WTC11 (cell line): ENCODE measurements at regions not wholly inside any gene's neighbourhood (a gene's known extent, or its start where the extent isn't known, plus 50 kb on each side); places are given as distances from the start of the nearest gene placed in this dataset.

Experiments
- ATAC-seq: fragments of 200-7000 bp; cut with Tn5 transposase; 2 replicates; pipeline ENCODE4 v1.10.0; 2021; ENCODE audit warnings: mild to moderate bottlenecking, moderate library complexity
- CTCF ChIA-PET: fragments of 300-600 bp; sonication (Branson Sonifier 250); formaldehyde crosslinking; loops from one replicate; lab custom pipeline; 2021; ENCODE audit warnings: antibody characterized with exemption; lab: Charles Lee
- POLR2A ChIA-PET: fragments of 350-600 bp; sonication (Branson Sonifier 250); formaldehyde crosslinking; loops from one replicate; lab custom pipeline; 2021; ENCODE audit warnings: antibody characterized with exemption; lab: Charles Lee
- DNase-seq: peaks from one replicate; pipeline ENCODE4 v3.0.0; 2021; ENCODE audit warnings: low spot score
- H3K27ac Mint-ChIP-seq: 2 replicates; pipeline ENCODE4 v1.8.0; 2021; ENCODE audit warnings: mixed read lengths
- H3K27me3 Mint-ChIP-seq: 2 replicates; pipeline ENCODE4 v1.8.0; 2021; ENCODE audit warnings: low read depth, mild to moderate bottlenecking, moderate library complexity, mixed read lengths
- H3K36me3 Mint-ChIP-seq: 2 replicates; pipeline ENCODE4 v1.8.0; 2021; ENCODE audit warnings: mixed read lengths
- H3K4me1 Mint-ChIP-seq: 2 replicates; pipeline ENCODE4 v1.8.0; 2022; ENCODE audit warnings: mixed read lengths
- H3K4me3 Mint-ChIP-seq: 2 replicates; pipeline ENCODE4 v1.8.0; 2021; ENCODE audit warnings: mild to moderate bottlenecking, moderate library complexity, mixed read lengths
- H3K9me3 Mint-ChIP-seq: 2 replicates; pipeline ENCODE4 v1.8.0; 2021; ENCODE audit warnings: mixed read lengths
- AR ChIP-seq: fragments of 250-450 bp; sonication (Bioruptor Pico); IDR thresholded peaks from 2 replicates; pipeline ENCODE4 v1.9.0; 2021; ENCODE audit warnings: mild to moderate bottlenecking
- CREB1 ChIP-seq: sonication (generic); formaldehyde crosslinking; IDR thresholded peaks from 2 replicates; pipeline ENCODE4 v1.8.0; 2023; ENCODE audit warnings: mild to moderate bottlenecking, missing genetic modification reagents
- E2F1 ChIP-seq: sonication (generic); formaldehyde crosslinking; IDR thresholded peaks from 2 replicates; pipeline ENCODE4 v1.8.0; 2022; ENCODE audit warnings: mild to moderate bottlenecking, missing genetic modification reagents
- GTF2I ChIP-seq: fragments of 250-450 bp; sonication (Bioruptor Pico); conservative IDR thresholded peaks from 2 replicates; pipeline ENCODE4 v1.4.0; 2021; ENCODE audit warnings: mild to moderate bottlenecking
- JUN ChIP-seq: sonication (generic); formaldehyde crosslinking; IDR thresholded peaks from 2 replicates; pipeline ENCODE4 v1.8.0; 2023; ENCODE audit warnings: mild to moderate bottlenecking, missing genetic modification reagents
- MAX ChIP-seq: sonication (generic); formaldehyde crosslinking; IDR thresholded peaks from 2 replicates; pipeline ENCODE4 v1.8.0; 2022; ENCODE audit warnings: mild to moderate bottlenecking, missing genetic modification reagents
- NFE2L1 ChIP-seq: sonication (generic); formaldehyde crosslinking; IDR thresholded peaks from 2 replicates; pipeline ENCODE4 v1.8.1; 2023; ENCODE audit warnings: missing genetic modification reagents
- NR1H2 ChIP-seq: sonication (generic); formaldehyde crosslinking; IDR thresholded peaks from 2 replicates; pipeline ENCODE4 v1.9.0; 2021; ENCODE audit warnings: mild to moderate bottlenecking, moderate library complexity, missing genetic modification reagents
- RELA ChIP-seq: sonication (generic); formaldehyde crosslinking; IDR thresholded peaks from 2 replicates; pipeline ENCODE4 v1.8.1; 2022; ENCODE audit warnings: missing genetic modification reagents, mild to moderate bottlenecking, borderline replicate concordance
- SMAD3 ChIP-seq: sonication (generic); formaldehyde crosslinking; IDR thresholded peaks from 2 replicates; pipeline ENCODE4 v1.8.0; 2022; ENCODE audit warnings: missing genetic modification reagents, mild to moderate bottlenecking, borderline replicate concordance
- USF2 ChIP-seq: sonication (generic); formaldehyde crosslinking; IDR thresholded peaks from 2 replicates; pipeline ENCODE4 v1.8.1; 2023; ENCODE audit warnings: mild to moderate bottlenecking, missing genetic modification reagents, moderate library complexity
- ZNF416 ChIP-seq: fragments of 250-450 bp; sonication (Bioruptor Pico); IDR thresholded peaks from 2 replicates; pipeline ENCODE4 v1.9.0; 2021; ENCODE audit warnings: mild to moderate bottlenecking, inconsistent platforms
- ZNF671 ChIP-seq: fragments of 250-450 bp; sonication (Bioruptor Pico); IDR thresholded peaks from 2 replicates; pipeline ENCODE4 v1.8.0; 2021; ENCODE audit warnings: mild to moderate bottlenecking
- ZSCAN18 ChIP-seq: fragments of 250-450 bp; sonication (Bioruptor Pico); IDR thresholded peaks from 2 replicates; pipeline ENCODE4 v2.1.2; 2022; ENCODE audit warnings: mild to moderate bottlenecking, moderate library complexity
- TF ChIP-seq, protein P1 (sequence below): sonication (generic); formaldehyde crosslinking; conservative IDR thresholded peaks from 2 replicates; pipeline ENCODE4 v1.8.1; 2023; ENCODE audit warnings: mild to moderate bottlenecking, low read depth, missing genetic modification reagents, moderate library complexity
- TF ChIP-seq, protein P2 (sequence below): sonication (generic); formaldehyde crosslinking; IDR thresholded peaks from 2 replicates; pipeline ENCODE4 v1.8.1; 2022; ENCODE audit warnings: missing genetic modification reagents, borderline replicate concordance

DNA sequence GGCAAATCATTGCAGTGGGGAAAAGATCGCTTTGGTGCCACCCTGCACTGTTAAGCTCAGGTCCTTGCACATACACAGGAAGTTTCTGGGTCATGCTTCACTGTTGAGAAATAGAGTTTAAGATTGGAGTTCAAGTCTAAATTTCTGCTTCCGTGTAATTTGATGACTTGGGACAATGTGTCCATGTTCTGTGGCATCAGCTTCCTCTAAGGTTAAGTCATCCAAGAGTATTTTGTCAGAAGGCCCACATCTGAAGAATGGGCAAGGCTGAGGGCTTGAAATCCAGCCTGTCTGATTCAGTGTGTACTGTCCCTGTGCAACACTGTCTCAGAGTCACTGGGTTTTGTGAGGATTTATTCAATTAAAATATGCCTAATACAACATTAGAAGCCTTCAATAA lies 880.7 kb downstream of the SUCLG1 start (continued):
- TF ChIP-seq E2F1 (CRISPR knock-in tag) (no peak), CREB1 (CRISPR knock-in tag) (no peak), ZNF671 (CRISPR knock-in tag) (no peak), GTF2I (CRISPR knock-in tag) (no peak)

DNA sequence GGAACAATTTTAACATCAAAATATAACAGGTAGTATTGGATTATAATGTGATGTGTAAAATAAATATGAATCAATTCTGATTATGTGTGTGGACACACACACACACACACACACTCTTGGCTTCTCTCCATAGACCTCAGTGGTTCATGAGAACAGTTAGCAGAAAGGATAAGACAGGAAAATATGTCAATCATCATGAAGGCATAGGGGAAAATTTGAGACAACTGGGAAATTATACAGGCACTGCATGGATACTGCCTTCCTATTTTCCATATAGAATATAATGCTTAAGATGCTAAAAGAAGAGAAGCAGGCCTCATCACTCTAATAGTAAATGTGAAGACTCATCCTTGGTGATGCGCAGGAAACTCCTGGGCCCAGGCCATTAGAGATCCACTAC lies 884.5 kb downstream of the SUCLG1 start:
- ChIA-PET CTCF (no interaction called here), POLR2A (no interaction called here)
- Mint-ChIP-seq H3K27me3 (no peaks in the 10 kb centered on the region; the same call in 1 of the 2 replicates), H3K4me3 (no peak overlapping the region), H3K4me1 (0 out of 2 replicates have a peak, but pooled peaks cover 9% of the 10 kb centered on the region), H3K36me3 (no peaks in the 10 kb centered on the region), H3K9me3 (no peaks in the 10 kb centered on the region), H3K27ac (no peak overlapping the region)
- DNase-seq: no peak
- no peak for ATAC-seq
- TF ChIP-seq NR1H2 (CRISPR knock-in tag) (no peak), RELA (CRISPR knock-in tag) (no peak), ZNF671 (CRISPR knock-in tag) (no peak), USF2 (no peak), NFE2L1 (CRISPR knock-in tag) (no peak), SMAD3 (no peak), ZSCAN18 (CRISPR knock-in tag) (no peak), MAX (no peak), JUN (no peak), AR (CRISPR knock-in tag) (no peak), ZNF416 (CRISPR knock-in tag) (no peak), GTF2I (CRISPR knock-in tag) (no peak)
- TF ChIP-seq, protein P1, sequence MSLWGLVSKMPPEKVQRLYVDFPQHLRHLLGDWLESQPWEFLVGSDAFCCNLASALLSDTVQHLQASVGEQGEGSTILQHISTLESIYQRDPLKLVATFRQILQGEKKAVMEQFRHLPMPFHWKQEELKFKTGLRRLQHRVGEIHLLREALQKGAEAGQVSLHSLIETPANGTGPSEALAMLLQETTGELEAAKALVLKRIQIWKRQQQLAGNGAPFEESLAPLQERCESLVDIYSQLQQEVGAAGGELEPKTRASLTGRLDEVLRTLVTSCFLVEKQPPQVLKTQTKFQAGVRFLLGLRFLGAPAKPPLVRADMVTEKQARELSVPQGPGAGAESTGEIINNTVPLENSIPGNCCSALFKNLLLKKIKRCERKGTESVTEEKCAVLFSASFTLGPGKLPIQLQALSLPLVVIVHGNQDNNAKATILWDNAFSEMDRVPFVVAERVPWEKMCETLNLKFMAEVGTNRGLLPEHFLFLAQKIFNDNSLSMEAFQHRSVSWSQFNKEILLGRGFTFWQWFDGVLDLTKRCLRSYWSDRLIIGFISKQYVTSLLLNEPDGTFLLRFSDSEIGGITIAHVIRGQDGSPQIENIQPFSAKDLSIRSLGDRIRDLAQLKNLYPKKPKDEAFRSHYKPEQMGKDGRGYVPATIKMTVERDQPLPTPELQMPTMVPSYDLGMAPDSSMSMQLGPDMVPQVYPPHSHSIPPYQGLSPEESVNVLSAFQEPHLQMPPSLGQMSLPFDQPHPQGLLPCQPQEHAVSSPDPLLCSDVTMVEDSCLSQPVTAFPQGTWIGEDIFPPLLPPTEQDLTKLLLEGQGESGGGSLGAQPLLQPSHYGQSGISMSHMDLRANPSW (CRISPR knock-in tag): no peak
- TF ChIP-seq, protein P2, sequence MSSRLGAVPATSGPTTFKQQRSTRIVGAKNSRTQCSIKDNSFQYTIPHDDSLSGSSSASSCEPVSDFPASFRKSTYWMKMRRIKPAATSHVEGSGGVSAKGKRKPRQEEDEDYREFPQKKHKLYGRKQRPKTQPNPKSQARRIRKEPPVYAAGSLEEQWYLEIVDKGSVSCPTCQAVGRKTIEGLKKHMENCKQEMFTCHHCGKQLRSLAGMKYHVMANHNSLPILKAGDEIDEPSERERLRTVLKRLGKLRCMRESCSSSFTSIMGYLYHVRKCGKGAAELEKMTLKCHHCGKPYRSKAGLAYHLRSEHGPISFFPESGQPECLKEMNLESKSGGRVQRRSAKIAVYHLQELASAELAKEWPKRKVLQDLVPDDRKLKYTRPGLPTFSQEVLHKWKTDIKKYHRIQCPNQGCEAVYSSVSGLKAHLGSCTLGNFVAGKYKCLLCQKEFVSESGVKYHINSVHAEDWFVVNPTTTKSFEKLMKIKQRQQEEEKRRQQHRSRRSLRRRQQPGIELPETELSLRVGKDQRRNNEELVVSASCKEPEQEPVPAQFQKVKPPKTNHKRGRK (CRISPR knock-in tag): no peak
